HFF-Myc (cell line): ENCODE measurements at regions not wholly inside any gene's neighbourhood (a gene's known extent, or its start where the extent isn't known, plus 50 kb on each side); places are given as distances from the start of the nearest gene placed in this dataset.

ENCODE experiments used
- DNase-seq: peaks from one replicate; pipeline ENCODE4 v3.0.0-alpha.2; 2011; ENCODE audit warnings: low read depth; ENCODE audit errors: extremely low read depth
- H3K4me3 ChIP-seq: replicated peaks from 2 replicates; pipeline ENCODE4 v1.5.1; 2011; ENCODE audit warnings: low read depth, mild to moderate bottlenecking, control low read depth, low read length
- TF ChIP-seq, protein P1 (sequence below): IDR thresholded peaks from 2 replicates; pipeline ENCODE4 v1.5.1; 2012; ENCODE audit warnings: mild to moderate bottlenecking, low read depth, low read length, control low read depth; ENCODE audit errors: missing control alignments

DNA sequence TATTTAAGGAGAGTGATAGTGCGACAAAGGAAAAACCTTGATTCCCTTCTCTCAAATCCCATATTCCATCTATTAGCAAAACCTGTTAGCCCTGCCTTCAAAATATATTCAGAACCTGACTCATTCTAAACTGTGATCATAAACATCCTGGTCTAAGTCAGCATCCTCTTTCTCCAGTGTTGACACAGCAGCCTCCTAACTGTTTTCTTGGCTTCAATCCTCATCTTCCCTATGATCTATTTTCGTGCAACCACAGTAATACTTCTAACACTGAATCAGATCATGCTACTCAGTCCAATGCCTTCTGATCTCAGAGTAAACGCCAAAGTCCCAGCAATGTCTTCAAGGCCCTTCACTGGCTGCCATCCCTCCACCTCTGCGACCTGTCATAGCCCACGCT is 785.1 kb downstream of the EDEM1 start:
- DNase-seq: no peak
- no peak overlapping the region for H3K4me3 ChIP-seq
- TF ChIP-seq, protein P1, sequence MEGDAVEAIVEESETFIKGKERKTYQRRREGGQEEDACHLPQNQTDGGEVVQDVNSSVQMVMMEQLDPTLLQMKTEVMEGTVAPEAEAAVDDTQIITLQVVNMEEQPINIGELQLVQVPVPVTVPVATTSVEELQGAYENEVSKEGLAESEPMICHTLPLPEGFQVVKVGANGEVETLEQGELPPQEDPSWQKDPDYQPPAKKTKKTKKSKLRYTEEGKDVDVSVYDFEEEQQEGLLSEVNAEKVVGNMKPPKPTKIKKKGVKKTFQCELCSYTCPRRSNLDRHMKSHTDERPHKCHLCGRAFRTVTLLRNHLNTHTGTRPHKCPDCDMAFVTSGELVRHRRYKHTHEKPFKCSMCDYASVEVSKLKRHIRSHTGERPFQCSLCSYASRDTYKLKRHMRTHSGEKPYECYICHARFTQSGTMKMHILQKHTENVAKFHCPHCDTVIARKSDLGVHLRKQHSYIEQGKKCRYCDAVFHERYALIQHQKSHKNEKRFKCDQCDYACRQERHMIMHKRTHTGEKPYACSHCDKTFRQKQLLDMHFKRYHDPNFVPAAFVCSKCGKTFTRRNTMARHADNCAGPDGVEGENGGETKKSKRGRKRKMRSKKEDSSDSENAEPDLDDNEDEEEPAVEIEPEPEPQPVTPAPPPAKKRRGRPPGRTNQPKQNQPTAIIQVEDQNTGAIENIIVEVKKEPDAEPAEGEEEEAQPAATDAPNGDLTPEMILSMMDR: no peak

DNA sequence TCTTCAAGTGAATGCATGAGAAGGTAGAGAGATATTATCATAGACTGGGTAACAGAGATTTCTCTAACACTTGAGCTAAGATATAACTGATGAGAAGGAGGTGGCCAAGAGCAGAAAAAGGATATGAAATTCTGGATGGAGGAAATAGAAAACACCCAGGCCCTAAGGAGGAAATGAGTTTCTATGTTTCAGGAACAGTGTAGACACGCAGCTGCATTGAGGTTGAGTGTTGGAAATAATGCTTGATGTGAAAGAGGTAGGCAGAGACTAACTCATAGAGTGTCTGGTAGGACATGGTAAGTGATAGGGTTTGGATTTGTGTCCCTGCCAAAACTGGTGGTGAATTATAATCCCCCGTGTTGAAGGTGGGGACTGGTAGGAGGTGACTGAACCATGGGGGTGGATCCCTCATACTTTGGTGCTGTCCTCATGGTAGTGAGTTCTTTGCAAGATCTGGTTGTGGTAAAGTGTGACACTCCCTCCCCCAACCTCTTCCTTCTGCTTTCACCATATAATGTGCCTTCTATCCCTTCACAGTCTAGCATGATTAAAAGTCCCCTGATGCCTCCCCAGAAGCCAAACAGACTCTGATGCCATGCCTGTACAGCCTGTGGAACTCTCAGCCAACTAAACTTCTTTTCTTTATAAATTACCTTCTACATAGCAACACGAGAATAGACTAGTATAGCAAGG is 787.3 kb downstream of the EDEM1 start:
- TF ChIP-seq, protein P1: no peak
- DNase-seq: no peak
- H3K4me3 ChIP-seq: no peak overlapping the region

DNA sequence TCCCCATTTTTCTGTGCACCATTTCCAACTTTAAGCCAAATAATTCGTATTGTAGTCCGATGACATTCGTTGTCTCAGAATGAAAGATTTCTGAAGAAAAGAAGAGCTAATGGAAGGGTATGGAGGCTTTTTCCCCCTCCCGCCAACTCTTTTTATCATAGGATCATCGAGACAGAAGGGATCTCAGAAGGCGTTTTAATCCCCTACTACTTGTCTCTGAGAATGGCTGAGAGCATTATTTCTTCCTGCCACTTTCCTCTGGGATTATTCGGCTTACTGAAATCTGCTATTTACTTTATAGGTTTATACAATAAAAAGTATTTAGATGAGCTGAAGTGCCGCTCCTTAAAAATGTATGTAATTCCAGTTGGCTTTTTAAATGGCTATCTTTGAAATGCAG is 789.8 kb downstream of the EDEM1 start:
- TF ChIP-seq, protein P1: no peak
- H3K4me3 ChIP-seq: no peak overlapping the region
- no peak for DNase-seq

DNA sequence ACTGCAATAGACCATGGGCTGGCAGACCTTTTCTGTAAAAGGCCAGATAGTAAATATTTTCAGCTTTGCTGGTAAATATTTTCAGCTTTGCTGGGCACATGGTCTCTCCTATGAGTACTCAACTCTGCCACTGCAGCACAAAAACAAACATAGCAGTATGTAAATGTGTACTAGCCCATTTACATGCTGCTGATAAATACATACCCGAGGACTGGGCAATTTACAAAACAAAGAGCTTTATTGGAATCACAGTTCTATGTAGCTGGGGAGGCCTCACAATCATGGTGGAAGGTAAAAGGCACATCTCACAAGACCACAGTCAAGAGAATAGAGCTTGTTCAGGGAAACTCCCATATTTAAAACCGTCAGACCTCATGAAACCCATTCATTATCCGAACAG is 793.0 kb downstream of the EDEM1 start:
- no peak for DNase-seq
- H3K4me3 ChIP-seq: no peak overlapping the region
- TF ChIP-seq, protein P1: no peak

DNA sequence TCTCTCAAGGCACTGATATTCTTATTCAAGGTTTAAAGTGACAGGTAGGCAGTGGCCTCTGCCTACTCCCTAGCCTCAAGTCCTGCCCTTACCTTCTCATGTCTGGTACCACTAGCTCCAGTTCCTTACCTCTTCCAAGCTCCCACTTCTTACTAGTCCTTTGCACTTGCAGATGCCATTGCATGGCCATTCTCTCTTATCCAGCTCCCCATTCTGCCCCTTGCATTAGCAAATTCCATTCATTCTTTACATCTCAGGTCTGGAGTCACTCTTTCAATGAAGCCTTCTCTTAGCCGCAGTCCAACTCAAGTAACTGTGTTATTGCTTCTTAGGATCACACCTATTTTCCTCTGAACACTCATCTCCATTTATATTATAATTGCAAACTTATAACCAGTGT is 807.1 kb downstream of the EDEM1 start:
- H3K4me3 ChIP-seq: no peak overlapping the region
- TF ChIP-seq, protein P1: no peak
- DNase-seq: no peak

DNA sequence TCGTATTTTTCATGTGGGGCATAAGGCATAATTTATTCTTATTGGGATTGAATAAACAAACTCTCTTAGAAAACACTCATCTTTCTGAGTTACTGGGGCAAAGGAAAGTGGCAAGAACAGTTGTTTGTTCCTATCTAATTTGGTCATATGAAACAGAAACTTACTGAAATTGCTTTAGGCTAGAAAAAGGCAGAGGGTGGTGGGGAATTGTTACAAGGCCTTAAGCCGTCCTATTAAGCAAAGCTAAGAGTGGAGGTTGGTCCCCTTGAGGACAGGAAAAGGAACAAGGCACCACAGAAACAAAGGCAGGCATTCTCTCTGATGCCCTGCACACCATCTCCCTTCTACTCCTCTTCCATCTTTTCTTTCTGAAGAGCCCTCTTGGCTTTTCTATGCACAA is 830.9 kb downstream of the EDEM1 start:
- DNase-seq: no peak
- no peak overlapping the region for H3K4me3 ChIP-seq
- TF ChIP-seq, protein P1: no peak

DNA sequence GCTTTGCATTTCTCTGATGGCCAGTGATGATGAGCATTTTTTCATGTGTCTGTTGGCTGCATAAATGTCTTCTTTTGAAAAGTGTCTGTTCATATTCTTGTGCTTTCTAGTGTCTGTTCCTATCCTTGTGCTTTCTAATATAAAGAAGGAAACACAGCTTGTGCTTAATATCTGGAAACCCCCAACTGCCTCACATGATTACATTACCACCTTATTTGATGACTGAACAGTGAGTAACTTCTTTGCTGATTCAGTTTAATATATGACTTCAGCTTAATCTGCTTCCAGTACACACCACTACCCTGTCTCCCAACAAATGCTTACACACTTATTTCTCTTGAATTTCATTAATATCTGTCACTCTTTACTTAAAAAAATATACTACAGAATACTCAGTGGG is 835.1 kb downstream of the EDEM1 start:
- TF ChIP-seq, protein P1: no peak
- no peak for DNase-seq
- H3K4me3 ChIP-seq: no peak overlapping the region
